GM21717 (cell line): ENCODE measurements at regions not wholly inside any gene's neighbourhood (a gene's known extent, or its start where the extent isn't known, plus 50 kb on each side); places are given as distances from the start of the nearest gene placed in this dataset.
A peak's percentile ranks its signal among the peaks of the same experiment; 100 is the strongest.

ENCODE experiments used
- ATAC-seq: cut with Tn5 transposase; IDR thresholded peaks from one replicate; pipeline ENCODE4 v1.9.1; 2021; ENCODE audit warnings: mild to moderate bottlenecking, moderate library complexity; ENCODE audit not compliant: unreplicated experiment

GRCh38 chr2:59077026-59077725, 836.1 kb upstream of the FANCL start:
- ATAC-seq: no peak

GRCh38 chr2:59076079-59076619, 835.0 kb upstream of the FANCL start:
- ATAC-seq: no peak

- ATAC-seq: no peak
These were observed 832.9 kb upstream of the FANCL start for GRCh38 chr2:59074071-59074470.

- ATAC-seq: no peak
These were observed 832.2 kb upstream of the FANCL start for GRCh38 chr2:59073286-59073685.

- no peak for ATAC-seq
These were observed 827.1 kb upstream of the FANCL start for GRCh38 chr2:59068255-59068654.

GRCh38 chr2:59066787-59067399, 825.8 kb upstream of the FANCL start:
- ATAC-seq: no peak

GRCh38 chr2:59047373-59047995, 806.4 kb upstream of the FANCL start:
- no peak for ATAC-seq

GRCh38 chr2:59046401-59047372, 805.6 kb upstream of the FANCL start:
- ATAC-seq: no peak

- ATAC-seq: no peak
These were observed 803.6 kb upstream of the FANCL start for GRCh38 chr2:59044736-59045135.

- ATAC-seq: no peak
These were observed 800.0 kb upstream of the FANCL start for GRCh38 chr2:59041139-59041538.

GRCh38 chr2:59034837-59035236, 793.7 kb upstream of the FANCL start:
- no peak for ATAC-seq

- ATAC-seq: no peak
These were observed 793.0 kb upstream of the FANCL start for GRCh38 chr2:59034106-59034505.

GRCh38 chr2:59033661-59034060, 792.5 kb upstream of the FANCL start:
- ATAC-seq: no peak

GRCh38 chr2:59032499-59032898, 791.4 kb upstream of the FANCL start:
- ATAC-seq: no peak

GRCh38 chr2:59029058-59029457, 787.9 kb upstream of the FANCL start:
- no peak for ATAC-seq

GRCh38 chr2:59027320-59027719, 786.2 kb upstream of the FANCL start:
- ATAC-seq: no peak

GRCh38 chr2:59025157-59025757, 784.1 kb upstream of the FANCL start:
- ATAC-seq: no peak

- peak; percentile 78 for ATAC-seq
These were observed 780.7 kb upstream of the FANCL start for GRCh38 chr2:59021786-59022185.

GRCh38 chr2:59019566-59020159, 778.5 kb upstream of the FANCL start:
- no peak for ATAC-seq

- no peak for ATAC-seq
These were observed 777.6 kb upstream of the FANCL start for GRCh38 chr2:59018737-59019136.
